ENCODE measurements at regions not wholly inside any gene's neighbourhood (a gene's known extent, or its start where the extent isn't known, plus 50 kb on each side); places are given as distances from the start of the nearest gene placed in this dataset.

GRCh38 chr11:112812729-112813128 lies 148.5 kb upstream of the NCAM1 start:
- TF ChIP-seq FOXP2 (optimal IDR thresholded peaks at IDR 0.05; ENCODE audit: borderline replicate concordance, extremely low read depth, extremely low read length, insufficient read depth) (no peak), REST (IDR thresholded peaks at IDR 0.05; ENCODE audit: insufficient read depth in 1 of 2, low read depth in 2 of 2, low read length in 2 of 2) (no peak), POLR2AphosphoS5 (IDR thresholded peaks at IDR 0.05; ENCODE audit: low read depth, low read length) (no peak), SIN3A (IDR thresholded peaks at IDR 0.05; ENCODE audit: borderline replicate concordance, insufficient read depth, low read length) (no peak)

GRCh38 chr11:112814168-112814567 lies 147.1 kb upstream of the NCAM1 start:
- TF ChIP-seq FOXP2 (optimal IDR thresholded peaks at IDR 0.05; ENCODE audit: borderline replicate concordance, extremely low read depth, extremely low read length, insufficient read depth) (no peak), POLR2AphosphoS5 (IDR thresholded peaks at IDR 0.05; ENCODE audit: low read depth, low read length) (no peak), REST (IDR thresholded peaks at IDR 0.05; ENCODE audit: insufficient read depth in 1 of 2, low read depth in 2 of 2, low read length in 2 of 2) (no peak), SIN3A (IDR thresholded peaks at IDR 0.05; ENCODE audit: borderline replicate concordance, insufficient read depth, low read length) (no peak), TAF1 (IDR thresholded peaks at IDR 0.05; ENCODE audit: borderline replicate concordance, insufficient read depth, low read length) (no peak)

- TF ChIP-seq FOXP2 (optimal IDR thresholded peaks at IDR 0.05; ENCODE audit: borderline replicate concordance, extremely low read depth, extremely low read length, insufficient read depth) (no peak), POLR2AphosphoS5 (IDR thresholded peaks at IDR 0.05; ENCODE audit: low read depth, low read length) (no peak), TAF1 (IDR thresholded peaks at IDR 0.05; ENCODE audit: borderline replicate concordance, insufficient read depth, low read length) (no peak), SIN3A (IDR thresholded peaks at IDR 0.05; ENCODE audit: borderline replicate concordance, insufficient read depth, low read length) (no peak), REST (IDR thresholded peaks at IDR 0.05; ENCODE audit: insufficient read depth in 1 of 2, low read depth in 2 of 2, low read length in 2 of 2) (no peak)
These were observed 143.8 kb upstream of the NCAM1 start for GRCh38 chr11:112817376-112817775.

- TF ChIP-seq SIN3A (IDR thresholded peaks at IDR 0.05; ENCODE audit: borderline replicate concordance, insufficient read depth, low read length) = no peak
These were observed 138.5 kb upstream of the NCAM1 start for GRCh38 chr11:112822478-112823274.

GRCh38 chr11:112826026-112826425 lies 135.2 kb upstream of the NCAM1 start:
- no peak for TF ChIP-seq REST (IDR thresholded peaks at IDR 0.05; ENCODE audit: insufficient read depth in 1 of 2, low read depth in 2 of 2, low read length in 2 of 2)
- no peak for TF ChIP-seq POLR2AphosphoS5 (IDR thresholded peaks at IDR 0.05; ENCODE audit: low read depth, low read length)
- no peak for TF ChIP-seq FOXP2 (optimal IDR thresholded peaks at IDR 0.05; ENCODE audit: borderline replicate concordance, extremely low read depth, extremely low read length, insufficient read depth)
- TF ChIP-seq TAF1 (IDR thresholded peaks at IDR 0.05; ENCODE audit: borderline replicate concordance, insufficient read depth, low read length) = no peak
- TF ChIP-seq SIN3A (IDR thresholded peaks at IDR 0.05; ENCODE audit: borderline replicate concordance, insufficient read depth, low read length) = no peak
